ENCODE measurements at regions not wholly inside any gene's neighbourhood (a gene's known extent, or its start where the extent isn't known, plus 50 kb on each side); places are given as distances from the start of the nearest gene placed in this dataset.

GRCh38 chr12:105846331-105846730 lies 292.4 kb downstream of the NUAK1 start:
- no peak overlapping the region for H3K4me3 ChIP-seq (ENCODE audit: control insufficient read depth in 1 of 7, extremely low read depth in 1 of 7, insufficient read depth in 4 of 7, low read depth in 2 of 7, low read length in 6 of 7)
- no peak overlapping the region for H3K27ac ChIP-seq (ENCODE audit: insufficient read depth in 1 of 2, low read depth in 1 of 2, low read length in 2 of 2, poor library complexity in 1 of 2, severe bottlenecking in 2 of 2)
- CTCF ChIA-PET, result no interaction called here

GRCh38 chr12:105847068-105847467 lies 291.7 kb downstream of the NUAK1 start:
- Histone ChIP-seq H3K4me3 (ENCODE audit: control insufficient read depth in 1 of 7, extremely low read depth in 1 of 7, insufficient read depth in 4 of 7, low read depth in 2 of 7, low read length in 6 of 7) (no peak overlapping the region), H3K27me3 (replicated peaks in 2 of 5; ENCODE audit: control insufficient read depth in 4 of 5, insufficient read depth in 5 of 5, low read length in 4 of 5) (peaks cover 0 to 6% (median 0%) of the 10 kb centered on the region in 5 experiments), H3K9me3 (ENCODE audit: control extremely low read depth in 1 of 5, control insufficient read depth in 4 of 5, insufficient read depth in 2 of 5, low read depth in 1 of 5, low read length in 4 of 5) (peaks cover 0 to 4% (median 0%) of the 10 kb centered on the region in 5 experiments), H3K27ac (ENCODE audit: insufficient read depth in 1 of 2, low read depth in 1 of 2, low read length in 2 of 2, poor library complexity in 1 of 2, severe bottlenecking in 2 of 2) (no peak overlapping the region), H3K4me1 (ENCODE audit: control extremely low read depth in 1 of 4, control insufficient read depth in 4 of 4, insufficient read depth in 4 of 4, low read length in 3 of 4) (no peaks in the 10 kb centered on the region), H3K36me3 (ENCODE audit: control insufficient read depth in 4 of 4, insufficient read depth in 4 of 4, low read length in 3 of 4) (no peaks in the 10 kb centered on the region)
- CTCF ChIA-PET, result no interaction called here
- POLR2A ChIA-PET, result no interaction called here
- DNase-seq, result no peak
- no CpG with 5 or more reads among the region's 1 CpG for WGBS (ENCODE audit: insufficient coverage)

More at GRCh38 chr12:105846331-105846730, 292.4 kb downstream of the NUAK1 start:
- H3K36me3 ChIP-seq (ENCODE audit: control insufficient read depth in 4 of 4, insufficient read depth in 4 of 4, low read length in 3 of 4), result no peaks in the 10 kb centered on the region
- no peak for DNase-seq
- POLR2A ChIA-PET, result no interaction called here
- H3K9me3 ChIP-seq (ENCODE audit: control extremely low read depth in 1 of 5, control insufficient read depth in 4 of 5, insufficient read depth in 2 of 5, low read depth in 1 of 5, low read length in 4 of 5), result peaks cover 0 to 4% (median 0%) of the 10 kb centered on the region in 5 experiments
- H3K27me3 ChIP-seq (replicated peaks in 2 of 5; ENCODE audit: control insufficient read depth in 4 of 5, insufficient read depth in 5 of 5, low read length in 4 of 5), result peaks cover 0 to 6% (median 0%) of the 10 kb centered on the region in 5 experiments
- H3K4me1 ChIP-seq (ENCODE audit: control extremely low read depth in 1 of 4, control insufficient read depth in 4 of 4, insufficient read depth in 4 of 4, low read length in 3 of 4), result no peaks in the 10 kb centered on the region

GRCh38 chr12:105848286-105848685 lies 290.5 kb downstream of the NUAK1 start:
- H3K36me3 ChIP-seq (ENCODE audit: control insufficient read depth in 4 of 4, insufficient read depth in 4 of 4, low read length in 3 of 4), result no peaks in the 10 kb centered on the region
- 100% methylated on average over 1 of the region's 2 CpGs for WGBS (ENCODE audit: insufficient coverage)
- ChIA-PET POLR2A (no interaction called here), CTCF (no interaction called here)
- peaks cover 0 to 4% (median 0%) of the 10 kb centered on the region in 5 experiments for H3K9me3 ChIP-seq (ENCODE audit: control extremely low read depth in 1 of 5, control insufficient read depth in 4 of 5, insufficient read depth in 2 of 5, low read depth in 1 of 5, low read length in 4 of 5)
- no peaks in the 10 kb centered on the region for H3K4me1 ChIP-seq (ENCODE audit: control extremely low read depth in 1 of 4, control insufficient read depth in 4 of 4, insufficient read depth in 4 of 4, low read length in 3 of 4)
- H3K27ac ChIP-seq (ENCODE audit: insufficient read depth in 1 of 2, low read depth in 1 of 2, low read length in 2 of 2, poor library complexity in 1 of 2, severe bottlenecking in 2 of 2), result no peak overlapping the region
- H3K27me3 ChIP-seq (replicated peaks in 2 of 5; ENCODE audit: control insufficient read depth in 4 of 5, insufficient read depth in 5 of 5, low read length in 4 of 5), result peaks cover 0 to 6% (median 0%) of the 10 kb centered on the region in 5 experiments
- no peak overlapping the region for H3K4me3 ChIP-seq (ENCODE audit: control insufficient read depth in 1 of 7, extremely low read depth in 1 of 7, insufficient read depth in 4 of 7, low read depth in 2 of 7, low read length in 6 of 7)
- DNase-seq, result no peak

GRCh38 chr12:105850103-105850968 lies 288.4 kb downstream of the NUAK1 start:
- H3K4me3 ChIP-seq (ENCODE audit: control insufficient read depth in 1 of 7, extremely low read depth in 1 of 7, insufficient read depth in 4 of 7, low read depth in 2 of 7, low read length in 6 of 7), result no peak overlapping the region
- DNase-seq, result no peak
- peaks cover 0 to 1% (median 0%) of the 10 kb centered on the region in 5 experiments for H3K27me3 ChIP-seq (replicated peaks in 2 of 5; ENCODE audit: control insufficient read depth in 4 of 5, insufficient read depth in 5 of 5, low read length in 4 of 5)
- no peak overlapping the region for H3K27ac ChIP-seq (ENCODE audit: insufficient read depth in 1 of 2, low read depth in 1 of 2, low read length in 2 of 2, poor library complexity in 1 of 2, severe bottlenecking in 2 of 2)
- no peaks in the 10 kb centered on the region for H3K4me1 ChIP-seq (ENCODE audit: control extremely low read depth in 1 of 4, control insufficient read depth in 4 of 4, insufficient read depth in 4 of 4, low read length in 3 of 4)
- H3K9me3 ChIP-seq (ENCODE audit: control extremely low read depth in 1 of 5, control insufficient read depth in 4 of 5, insufficient read depth in 2 of 5, low read depth in 1 of 5, low read length in 4 of 5), result peaks cover 0 to 4% (median 0%) of the 10 kb centered on the region in 5 experiments
- WGBS (ENCODE audit: insufficient coverage), result 60% methylated on average over 2 of the region's 6 CpGs
- no peaks in the 10 kb centered on the region for H3K36me3 ChIP-seq (ENCODE audit: control insufficient read depth in 4 of 4, insufficient read depth in 4 of 4, low read length in 3 of 4)
- CTCF ChIA-PET, result no interaction called here
- POLR2A ChIA-PET, result no interaction called here

DNA sequence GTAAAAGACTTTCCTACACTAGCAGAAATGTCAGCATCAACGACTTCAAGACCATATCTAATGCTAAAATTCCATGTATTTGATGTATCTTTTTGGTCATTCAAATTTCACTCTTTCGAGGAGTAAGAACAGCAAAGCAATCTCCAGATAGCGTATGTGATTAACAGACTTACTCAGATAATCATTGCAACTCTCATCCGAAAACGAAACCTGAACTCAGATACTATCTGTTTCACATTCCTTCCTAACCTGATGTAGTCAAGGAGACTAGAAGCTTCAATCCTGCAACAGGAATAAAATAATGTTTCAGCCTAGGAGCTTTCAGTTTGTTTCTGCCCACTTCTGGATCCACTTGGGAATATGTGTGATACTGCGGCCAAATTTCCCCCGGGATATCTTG lies 286.3 kb downstream of the NUAK1 start:
- H3K4me1 ChIP-seq (ENCODE audit: control extremely low read depth in 1 of 4, control insufficient read depth in 4 of 4, insufficient read depth in 4 of 4, low read length in 3 of 4), result no peaks in the 10 kb centered on the region
- H3K27ac ChIP-seq (ENCODE audit: insufficient read depth in 1 of 2, low read depth in 1 of 2, low read length in 2 of 2, poor library complexity in 1 of 2, severe bottlenecking in 2 of 2), result no peak overlapping the region
- ChIA-PET CTCF (no interaction called here), POLR2A (no interaction called here)
- WGBS (ENCODE audit: insufficient coverage), result 98% methylated on average over 5 of the region's 7 CpGs
- peaks cover 0 to 3% (median 0%) of the 10 kb centered on the region in 5 experiments for H3K27me3 ChIP-seq (replicated peaks in 2 of 5; ENCODE audit: control insufficient read depth in 4 of 5, insufficient read depth in 5 of 5, low read length in 4 of 5)
- peaks cover 0 to 3% (median 0%) of the 10 kb centered on the region in 5 experiments for H3K9me3 ChIP-seq (ENCODE audit: control extremely low read depth in 1 of 5, control insufficient read depth in 4 of 5, insufficient read depth in 2 of 5, low read depth in 1 of 5, low read length in 4 of 5)
- no peak for DNase-seq
- H3K36me3 ChIP-seq (ENCODE audit: control insufficient read depth in 4 of 4, insufficient read depth in 4 of 4, low read length in 3 of 4), result no peaks in the 10 kb centered on the region
- no peak overlapping the region for H3K4me3 ChIP-seq (ENCODE audit: control insufficient read depth in 1 of 7, extremely low read depth in 1 of 7, insufficient read depth in 4 of 7, low read depth in 2 of 7, low read length in 6 of 7)

DNA sequence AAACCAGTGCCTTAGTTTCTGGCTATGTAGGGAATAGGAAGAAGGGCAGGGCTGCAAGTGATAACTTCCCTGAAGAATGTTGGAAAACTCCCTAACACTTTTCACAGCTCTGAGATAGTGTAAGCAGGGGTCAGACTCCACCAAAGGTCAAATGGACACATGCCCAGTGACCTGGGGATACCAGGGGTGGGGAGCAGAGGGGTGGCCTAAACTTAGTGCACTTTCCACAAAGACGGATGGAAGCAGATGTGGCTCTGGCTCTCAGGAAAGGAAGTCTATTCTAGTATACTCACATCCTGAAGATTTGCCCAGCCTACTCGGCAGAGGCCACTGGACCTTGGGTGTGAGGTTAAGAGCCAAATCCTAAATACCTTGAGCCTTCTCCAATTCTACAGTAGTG lies 285.8 kb downstream of the NUAK1 start:
- ChIA-PET CTCF (no interaction called here), POLR2A (no interaction called here)
- 78% methylated on average over 1 of the region's 2 CpGs for WGBS (ENCODE audit: insufficient coverage)
- Histone ChIP-seq H3K4me1 (ENCODE audit: control extremely low read depth in 1 of 4, control insufficient read depth in 4 of 4, insufficient read depth in 4 of 4, low read length in 3 of 4) (no peaks in the 10 kb centered on the region), H3K27me3 (replicated peaks in 2 of 5; ENCODE audit: control insufficient read depth in 4 of 5, insufficient read depth in 5 of 5, low read length in 4 of 5) (peaks cover 0 to 3% (median 0%) of the 10 kb centered on the region in 5 experiments), H3K9me3 (ENCODE audit: control extremely low read depth in 1 of 5, control insufficient read depth in 4 of 5, insufficient read depth in 2 of 5, low read depth in 1 of 5, low read length in 4 of 5) (peaks cover 0 to 3% (median 0%) of the 10 kb centered on the region in 5 experiments), H3K4me3 (ENCODE audit: control insufficient read depth in 1 of 7, extremely low read depth in 1 of 7, insufficient read depth in 4 of 7, low read depth in 2 of 7, low read length in 6 of 7) (no peak overlapping the region), H3K27ac (ENCODE audit: insufficient read depth in 1 of 2, low read depth in 1 of 2, low read length in 2 of 2, poor library complexity in 1 of 2, severe bottlenecking in 2 of 2) (no peak overlapping the region), H3K36me3 (ENCODE audit: control insufficient read depth in 4 of 4, insufficient read depth in 4 of 4, low read length in 3 of 4) (no peaks in the 10 kb centered on the region)
- DNase-seq, result no peak

- WGBS (ENCODE audit: insufficient coverage), result 90% methylated on average over 2 of the region's 2 CpGs
- no peak overlapping the region for H3K27ac ChIP-seq (ENCODE audit: insufficient read depth in 1 of 2, low read depth in 1 of 2, low read length in 2 of 2, poor library complexity in 1 of 2, severe bottlenecking in 2 of 2)
- H3K4me3 ChIP-seq (ENCODE audit: control insufficient read depth in 1 of 7, extremely low read depth in 1 of 7, insufficient read depth in 4 of 7, low read depth in 2 of 7, low read length in 6 of 7), result no peak overlapping the region
- peaks cover 0 to 3% (median 0%) of the 10 kb centered on the region in 5 experiments for H3K27me3 ChIP-seq (replicated peaks in 2 of 5; ENCODE audit: control insufficient read depth in 4 of 5, insufficient read depth in 5 of 5, low read length in 4 of 5)
- no peaks in the 10 kb centered on the region for H3K9me3 ChIP-seq (ENCODE audit: control extremely low read depth in 1 of 5, control insufficient read depth in 4 of 5, insufficient read depth in 2 of 5, low read depth in 1 of 5, low read length in 4 of 5)
- no peaks in the 10 kb centered on the region for H3K36me3 ChIP-seq (ENCODE audit: control insufficient read depth in 4 of 4, insufficient read depth in 4 of 4, low read length in 3 of 4)
- DNase-seq, result no peak
- CTCF ChIA-PET, result no interaction called here
- POLR2A ChIA-PET, result no interaction called here
- no peaks in the 10 kb centered on the region for H3K4me1 ChIP-seq (ENCODE audit: control extremely low read depth in 1 of 4, control insufficient read depth in 4 of 4, insufficient read depth in 4 of 4, low read length in 3 of 4)
Observed at GRCh38 chr12:105854071-105854470, 284.7 kb downstream of the NUAK1 start.
